ENCODE measurements at regions not wholly inside any gene's neighbourhood (a gene's known extent, or its start where the extent isn't known, plus 50 kb on each side); places are given as distances from the start of the nearest gene placed in this dataset.
"Not testable (repeated sequence)": the region's sequence is repeated elsewhere in the genome, so short reads cannot be mapped to it uniquely, and the experiment has no call there.

DNA sequence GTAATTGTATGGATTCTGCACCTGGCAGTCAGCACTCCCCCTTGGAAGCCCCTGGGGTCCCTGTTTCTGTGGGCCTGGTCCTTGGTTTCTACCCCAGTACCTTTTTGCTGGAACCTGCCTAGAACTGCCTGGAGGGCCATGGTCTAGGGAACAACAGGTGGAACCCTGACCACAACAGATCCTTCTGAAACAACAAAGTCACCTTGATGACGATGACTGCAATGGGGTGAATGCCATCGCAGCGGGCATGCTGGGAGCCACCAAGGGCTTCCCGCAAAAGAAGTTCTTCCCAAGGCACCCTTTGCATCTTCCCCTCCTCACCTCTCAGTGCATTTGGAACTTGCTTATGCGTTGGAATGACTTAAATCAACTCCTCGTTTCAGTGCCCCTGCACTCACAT lies 129.0 kb upstream of the OR4C13 start:
- DNase-seq: not testable (repeated sequence)

- not testable (repeated sequence) for DNase-seq
Measured at GRCh38 chr11:49850541-49850940, 101.7 kb upstream of the OR4C13 start.

DNA sequence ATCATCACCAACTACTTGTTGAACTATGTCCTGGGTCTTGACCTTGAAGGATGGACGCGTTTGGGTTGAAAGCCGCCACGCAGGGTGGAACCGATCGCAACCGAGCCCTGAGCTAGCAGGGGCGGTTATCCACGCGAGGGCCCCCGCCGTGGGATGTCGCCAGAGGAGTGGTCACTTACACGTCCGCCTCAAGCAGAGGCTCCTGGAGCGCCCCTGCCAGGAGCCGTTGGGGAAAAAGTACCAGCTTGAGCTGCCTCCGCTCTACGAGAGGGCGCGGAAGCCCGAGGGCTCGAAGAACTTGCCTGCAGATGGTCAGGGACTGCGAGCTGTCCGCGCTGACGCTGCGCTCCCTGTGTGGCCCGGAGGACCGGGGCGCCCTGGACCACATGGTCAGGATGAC lies 100.7 kb upstream of the OR4C13 start:
- DNase-seq: no peak

- no peak for DNase-seq
Measured at GRCh38 chr11:49851971-49852389, 100.2 kb upstream of the OR4C13 start.

DNA sequence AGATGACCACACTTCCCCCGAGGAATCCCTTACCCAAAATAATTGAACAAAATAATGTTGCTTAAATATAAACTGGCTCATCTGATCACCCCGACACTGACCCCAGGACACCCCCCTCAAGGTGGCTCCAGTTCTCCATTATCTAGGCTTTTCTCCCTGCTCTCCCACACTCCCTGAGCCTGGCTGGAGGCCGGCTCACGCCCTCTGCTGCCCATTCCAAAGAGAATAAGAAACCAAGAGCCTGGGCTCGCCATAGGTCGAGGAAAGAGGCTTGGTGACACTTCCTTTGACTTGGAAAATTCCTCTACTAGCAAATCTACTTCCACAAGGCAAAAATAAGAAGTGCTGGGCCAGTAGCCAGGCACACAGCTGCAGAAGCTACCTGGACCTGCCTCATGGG lies 63.3 kb upstream of the OR4C13 start:
- DNase-seq: not testable (repeated sequence)

GRCh38 chr11:49891910-49892671 lies 60.1 kb upstream of the OR4C13 start:
- DNase-seq: not testable (repeated sequence)

- not testable (repeated sequence) for DNase-seq
Measured at GRCh38 chr11:49893442-49893841, 58.7 kb upstream of the OR4C13 start.
